ENCODE measurements at regions not wholly inside any gene's neighbourhood (a gene's known extent, or its start where the extent isn't known, plus 50 kb on each side); places are given as distances from the start of the nearest gene placed in this dataset.

DNA sequence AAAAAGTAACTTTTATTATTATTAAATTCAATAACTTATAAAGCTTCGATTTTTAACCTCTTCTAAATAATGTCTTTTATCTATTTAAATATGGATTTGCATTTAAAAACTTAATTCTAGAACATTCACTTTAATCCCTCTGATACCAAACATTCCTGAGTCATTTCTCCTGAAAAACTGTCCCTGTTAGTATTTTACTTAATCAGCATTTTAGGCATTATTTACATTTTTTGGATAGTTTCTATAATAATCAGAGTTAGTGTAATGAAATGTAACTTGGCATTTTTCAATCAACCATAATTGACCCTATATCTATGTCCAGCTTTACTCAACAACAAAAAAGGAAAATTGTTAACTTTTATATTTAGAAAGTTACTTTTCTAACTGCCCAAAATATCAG, 428.1 kb downstream of the PCDH17 start:
- TF ChIP-seq, protein P1, sequence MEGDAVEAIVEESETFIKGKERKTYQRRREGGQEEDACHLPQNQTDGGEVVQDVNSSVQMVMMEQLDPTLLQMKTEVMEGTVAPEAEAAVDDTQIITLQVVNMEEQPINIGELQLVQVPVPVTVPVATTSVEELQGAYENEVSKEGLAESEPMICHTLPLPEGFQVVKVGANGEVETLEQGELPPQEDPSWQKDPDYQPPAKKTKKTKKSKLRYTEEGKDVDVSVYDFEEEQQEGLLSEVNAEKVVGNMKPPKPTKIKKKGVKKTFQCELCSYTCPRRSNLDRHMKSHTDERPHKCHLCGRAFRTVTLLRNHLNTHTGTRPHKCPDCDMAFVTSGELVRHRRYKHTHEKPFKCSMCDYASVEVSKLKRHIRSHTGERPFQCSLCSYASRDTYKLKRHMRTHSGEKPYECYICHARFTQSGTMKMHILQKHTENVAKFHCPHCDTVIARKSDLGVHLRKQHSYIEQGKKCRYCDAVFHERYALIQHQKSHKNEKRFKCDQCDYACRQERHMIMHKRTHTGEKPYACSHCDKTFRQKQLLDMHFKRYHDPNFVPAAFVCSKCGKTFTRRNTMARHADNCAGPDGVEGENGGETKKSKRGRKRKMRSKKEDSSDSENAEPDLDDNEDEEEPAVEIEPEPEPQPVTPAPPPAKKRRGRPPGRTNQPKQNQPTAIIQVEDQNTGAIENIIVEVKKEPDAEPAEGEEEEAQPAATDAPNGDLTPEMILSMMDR (IDR thresholded peaks at IDR 0.05; ENCODE audit: low read depth, low read length, poor library complexity, severe bottlenecking) = no peak
- TF ChIP-seq EZH2phosphoT487 (IDR thresholded peaks at IDR 0.05; ENCODE audit: borderline replicate concordance, low read length) = no peak

Data from DOHH2 (cell line).